ENCODE measurements at regions not wholly inside any gene's neighbourhood (a gene's known extent, or its start where the extent isn't known, plus 50 kb on each side); places are given as distances from the start of the nearest gene placed in this dataset.

- Histone ChIP-seq H3K4me3 (no peak overlapping the region), H3K9ac (ENCODE audit: control insufficient read depth, insufficient read depth, low read length) (no peak overlapping the region), H3K36me3 (ENCODE audit: control insufficient read depth in 2 of 2, insufficient read depth in 2 of 2, low read length in 1 of 2) (no peaks in the 10 kb centered on the region), H4K20me1 (ENCODE audit: control insufficient read depth, insufficient read depth) (no peaks in the 10 kb centered on the region), H3K27ac (ENCODE audit: control insufficient read depth, insufficient read depth) (no peak overlapping the region), H3K27me3 (replicated peaks in 1 of 2; ENCODE audit: control insufficient read depth in 2 of 2, insufficient read depth in 2 of 2, low read length in 1 of 2) (no peaks in the 10 kb centered on the region), H3K4me1 (ENCODE audit: control insufficient read depth, insufficient read depth, low read length) (no peaks in the 10 kb centered on the region), H3K9me3 (replicated peaks; ENCODE audit: control insufficient read depth, insufficient read depth, low read length) (no peaks in the 10 kb centered on the region; the same call in 1 of the 3 replicates), H3K4me2 (ENCODE audit: control insufficient read depth, insufficient read depth) (no peak overlapping the region), H3K79me2 (ENCODE audit: control insufficient read depth, insufficient read depth, low read length) (no peaks in the 10 kb centered on the region), H2AFZ (ENCODE audit: control insufficient read depth, low read depth, low read length) (no peak overlapping the region)
- BruUV-seq (replicated peaks): no TSS peak
- no peak for ATAC-seq
- intact Hi-C loops (cut with micrococcal nuclease; ENCODE audit: unreplicated experiment) (no loop called here), in situ Hi-C loops (cut with MboI) (no loop called here)
- WGBS (ENCODE audit: insufficient coverage, insufficient replicate concordance, low lambda C conversion rate, missing lambda C conversion rate): 33% methylated on average over 9 of the region's 9 CpGs
- ChIA-PET POLR2A (no interaction called here), CTCF (no interaction called here), RAD21 (ENCODE audit: unreplicated experiment) (no interaction called here), SMC1A (ENCODE audit: uncharacterized antibody, unreplicated experiment) (no interaction called here)
- no peak for FAIRE-seq
- no peak for DNase-seq (ENCODE audit: low read depth, low spot score)
- TF ChIP-seq KAT2A (conservative IDR thresholded peaks at IDR 0.05; ENCODE audit: control insufficient read depth, low read depth, low read length) (no peak), RAD51 (IDR thresholded peaks at IDR 0.05) (no peak), USF1 (IDR thresholded peaks at IDR 0.05; ENCODE audit: borderline replicate concordance, extremely low read length, insufficient read depth, low read depth, low read length) (no peak), E4F1 (IDR thresholded peaks at IDR 0.05; ENCODE audit: borderline replicate concordance, partially characterized antibody) (no peak), NFIC (IDR thresholded peaks at IDR 0.05; ENCODE audit: low read depth, low read length) (no peak), GATAD2B (conservative IDR thresholded peaks at IDR 0.05; ENCODE audit: low read depth) (no peak), ATF7 (IDR thresholded peaks at IDR 0.05; ENCODE audit: low read depth) (no peak), ZBTB40 (IDR thresholded peaks at IDR 0.05; ENCODE audit: borderline replicate concordance) (no peak), PAX8 (IDR thresholded peaks at IDR 0.05) (no peak), HDAC6 (IDR thresholded peaks at IDR 0.05; ENCODE audit: unreplicated experiment) (no peak), MAX (IDR thresholded peaks at IDR 0.05; ENCODE audit: low read depth, low read length) (no peak), RELB (IDR thresholded peaks at IDR 0.05; ENCODE audit: low read depth) (no peak), TCF12 (IDR thresholded peaks at IDR 0.05; ENCODE audit: low read depth, low read length) (no peak), CBX3 (IDR thresholded peaks at IDR 0.05; ENCODE audit: borderline replicate concordance, low read depth) (no peak), RUNX3 (IDR thresholded peaks at IDR 0.05; ENCODE audit: low read length) (no peak)
Observed at GRCh38 chr2:5026571-5027234, 665.5 kb upstream of the SOX11 start.

Data from GM12878 (cell line).